OCI-M2 (cell line): ENCODE measurements at regions not wholly inside any gene's neighbourhood (a gene's known extent, or its start where the extent isn't known, plus 50 kb on each side); places are given as distances from the start of the nearest gene placed in this dataset.

Experiments
- DNase-seq: peaks from one replicate; lab custom pipeline; 2025; ENCODE audit not compliant: unreplicated experiment; lab: John Stamatoyannopoulos, UW

- no peak for DNase-seq
Observed at GRCh38 chr18:37654731-37655369, 89.3 kb upstream of the CELF4 start.

- no peak for DNase-seq
Observed at GRCh38 chr18:37654034-37654433, 88.4 kb upstream of the CELF4 start.

GRCh38 chr18:37653618-37654017 lies 88.0 kb upstream of the CELF4 start:
- DNase-seq, result no peak

GRCh38 chr18:37649930-37650329 lies 84.3 kb upstream of the CELF4 start:
- no peak for DNase-seq

GRCh38 chr18:37649416-37649815 lies 83.8 kb upstream of the CELF4 start:
- DNase-seq, result no peak

- DNase-seq, result no peak
Observed at GRCh38 chr18:37641573-37641972, 76.0 kb upstream of the CELF4 start.

- DNase-seq, result no peak
Observed at GRCh38 chr18:37640504-37640903, 74.9 kb upstream of the CELF4 start.

GRCh38 chr18:37639846-37640245 lies 74.2 kb upstream of the CELF4 start:
- DNase-seq, result no peak

- DNase-seq, result no peak
Observed at GRCh38 chr18:37637478-37637850, 71.9 kb upstream of the CELF4 start.

GRCh38 chr18:37636831-37637477 lies 71.4 kb upstream of the CELF4 start:
- DNase-seq, result no peak

GRCh38 chr18:37634516-37634915 lies 68.9 kb upstream of the CELF4 start:
- no peak for DNase-seq

GRCh38 chr18:37631422-37631821 lies 65.8 kb upstream of the CELF4 start:
- no peak for DNase-seq

GRCh38 chr18:37630334-37630733 lies 64.7 kb upstream of the CELF4 start:
- no peak for DNase-seq

- DNase-seq, result no peak
Observed at GRCh38 chr18:37628470-37629220, 63.0 kb upstream of the CELF4 start.

GRCh38 chr18:37624318-37624717 lies 58.7 kb upstream of the CELF4 start:
- DNase-seq, result no peak

GRCh38 chr18:37619964-37620363 lies 54.4 kb upstream of the CELF4 start:
- DNase-seq, result no peak

- no peak for DNase-seq
Observed at GRCh38 chr18:37617623-37618022, 52.0 kb upstream of the CELF4 start.
